Trophoblast cell (in vitro differentiated cells and primary cell): ENCODE measurements at regions not wholly inside any gene's neighbourhood (a gene's known extent, or its start where the extent isn't known, plus 50 kb on each side); places are given as distances from the start of the nearest gene placed in this dataset.
"Not testable (repeated sequence)": the region's sequence is repeated elsewhere in the genome, so short reads cannot be mapped to it uniquely, and the experiment has no call there.

Experiments
- DNase-seq, 2 donors: peaks; one replicate each; pipeline ENCODE4 v3.0.0-alpha.2; 2016
- H2AFZ ChIP-seq: 2 replicates; pipeline ENCODE4 v1.6.1; 2013; ENCODE audit warnings: low read length, moderate library complexity, mild to moderate bottlenecking; ENCODE audit not compliant: insufficient read depth, poor library complexity
- H2AK5ac ChIP-seq: 2 replicates; pipeline ENCODE4 v1.6.1; 2013; ENCODE audit warnings: mild to moderate bottlenecking, low read length
- H2BK120ac ChIP-seq: 2 replicates; pipeline ENCODE4 v1.6.1; 2013; ENCODE audit warnings: low read length, mild to moderate bottlenecking, moderate library complexity; ENCODE audit not compliant: insufficient read depth, poor library complexity
- H2BK12ac ChIP-seq: 2 replicates; pipeline ENCODE4 v1.6.1; 2013; ENCODE audit warnings: mild to moderate bottlenecking, low read length, moderate library complexity
- H2BK5ac ChIP-seq: 2 replicates; pipeline ENCODE4 v1.6.1; 2013; ENCODE audit warnings: low read length, low read depth, moderate library complexity, mild to moderate bottlenecking; ENCODE audit not compliant: poor library complexity
- H3K14ac ChIP-seq: 2 replicates; pipeline ENCODE4 v1.6.1; 2013; ENCODE audit warnings: mild to moderate bottlenecking, low read length
- H3K18ac ChIP-seq: 2 replicates; pipeline ENCODE4 v1.6.1; 2013; ENCODE audit warnings: mild to moderate bottlenecking, low read length
- H3K23ac ChIP-seq: 2 replicates; pipeline ENCODE4 v1.6.1; 2013; ENCODE audit warnings: low read length
- H3K27ac ChIP-seq: 2 replicates; pipeline ENCODE4 v1.5.1; 2013; ENCODE audit warnings: low read depth, mild to moderate bottlenecking, inconsistent platforms, low read length, moderate library complexity
- H3K27me3 ChIP-seq: 2 replicates; pipeline ENCODE4 v1.6.1; 2013; ENCODE audit warnings: inconsistent platforms, mild to moderate bottlenecking, low read length, moderate library complexity; ENCODE audit not compliant: insufficient read depth
- H3K36me3 ChIP-seq, 2 experiments: 1 replicate in 1 of 2; 2 replicates in 1 of 2; pipeline ENCODE4 v1.6.1; 2013; ENCODE audit warnings: low read length in 2 of 2, mild to moderate bottlenecking in 2 of 2, moderate library complexity in 1 of 2; ENCODE audit not compliant: insufficient read depth in 2 of 2, control insufficient read depth in 1 of 2
- H3K4ac ChIP-seq: 2 replicates; pipeline ENCODE4 v1.6.1; 2013; ENCODE audit warnings: low read depth, mild to moderate bottlenecking, low read length, moderate library complexity
- H3K4me1 ChIP-seq, 2 experiments: 1 replicate in 1 of 2; 2 replicates in 1 of 2; pipeline ENCODE4 v1.6.1; 2013; ENCODE audit warnings: low read length in 2 of 2, mild to moderate bottlenecking in 2 of 2, moderate library complexity in 1 of 2; ENCODE audit not compliant: insufficient read depth in 2 of 2, control insufficient read depth in 1 of 2
- H3K4me2 ChIP-seq: 2 replicates; pipeline ENCODE4 v1.6.1; 2013; ENCODE audit warnings: inconsistent platforms, mild to moderate bottlenecking, low read length, moderate library complexity
- H3K4me3 ChIP-seq: 2 replicates; pipeline ENCODE4 v1.5.1; 2013; ENCODE audit warnings: mild to moderate bottlenecking, low read depth, low read length, inconsistent platforms
- H3K79me1 ChIP-seq: one replicate; pipeline ENCODE4 v1.6.1; 2013; ENCODE audit warnings: low read length
- H3K79me2 ChIP-seq: 2 replicates; pipeline ENCODE4 v1.6.1; 2013; ENCODE audit warnings: low read length, mild to moderate bottlenecking; ENCODE audit not compliant: control insufficient read depth, insufficient read depth, poor library complexity
- H3K9ac ChIP-seq: 2 replicates; pipeline ENCODE4 v1.6.1; 2013; ENCODE audit warnings: mild to moderate bottlenecking, low read length
- H3K9me3 ChIP-seq: 2 replicates; pipeline ENCODE4 v1.6.1; 2013; ENCODE audit warnings: low read depth, mild to moderate bottlenecking, control low read depth, inconsistent platforms, low read length; ENCODE audit not compliant: insufficient read depth
- H4K12ac ChIP-seq: 2 replicates; pipeline ENCODE4 v1.6.1; 2013; ENCODE audit warnings: low read depth, mild to moderate bottlenecking, low read length, moderate library complexity
- H4K8ac ChIP-seq: 2 replicates; pipeline ENCODE4 v1.6.1; 2013; ENCODE audit warnings: low read depth, mild to moderate bottlenecking, low read length, moderate library complexity
- H4K91ac ChIP-seq: one replicate; pipeline ENCODE4 v1.6.1; 2013; ENCODE audit warnings: low read depth, mild to moderate bottlenecking, low read length, moderate library complexity
- WGBS: extraction: QIAGEN DNeasy Blood & Tissue Kit; methylation state at CpG from one replicate; pipeline ENCODE4 v1.1.7; 2013; ENCODE audit warnings: missing lambda C conversion rate; ENCODE audit not compliant: insufficient read length, insufficient coverage; ENCODE audit errors: extremely low coverage; 5-methylcytosine and 5-hydroxymethylcytosine counted together

- no peak overlapping the region for H3K4me2 ChIP-seq
- no peak overlapping the region for H3K23ac ChIP-seq
- no peaks in the 10 kb centered on the region for H3K27me3 ChIP-seq
- no peak overlapping the region for H4K91ac ChIP-seq
- no peak overlapping the region for H3K4me3 ChIP-seq
- WGBS = no CpG with 5 or more reads among the region's 2 CpGs
- H4K8ac ChIP-seq = no peak overlapping the region
- no peak overlapping the region for H2BK12ac ChIP-seq
- no peak overlapping the region for H3K14ac ChIP-seq
- H3K79me2 ChIP-seq = no peaks in the 10 kb centered on the region
- DNase-seq = no peak
- no peaks in the 10 kb centered on the region for H3K79me1 ChIP-seq
- no peak overlapping the region for H3K9ac ChIP-seq
- no peak overlapping the region for H2AFZ ChIP-seq
- no peak overlapping the region for H4K12ac ChIP-seq
- H2BK5ac ChIP-seq = no peak overlapping the region
- no peaks in the 10 kb centered on the region for H3K4me1 ChIP-seq
- H3K9me3 ChIP-seq = peaks cover 8% of the 10 kb centered on the region
- no peak overlapping the region for H2AK5ac ChIP-seq
- H3K27ac ChIP-seq = no peak overlapping the region
- no peak overlapping the region for H3K18ac ChIP-seq
- no peak overlapping the region for H3K4ac ChIP-seq
- no peaks in the 10 kb centered on the region for H3K36me3 ChIP-seq
- H2BK120ac ChIP-seq = no peak overlapping the region
Observed at GRCh38 chr2:64923385-64923710, 65.9 kb upstream of the SLC1A4 start.

GRCh38 chr2:64924170-64924934, 64.8 kb upstream of the SLC1A4 start:
- WGBS = no CpG with 5 or more reads among the region's 6 CpGs
- no peak overlapping the region for H3K18ac ChIP-seq
- no peak overlapping the region for H3K27ac ChIP-seq
- peaks cover 9% of the 10 kb centered on the region for H3K9me3 ChIP-seq
- no peak overlapping the region for H3K9ac ChIP-seq
- H2BK12ac ChIP-seq = no peak overlapping the region
- H3K36me3 ChIP-seq = no peaks in the 10 kb centered on the region
- no peak overlapping the region for H3K4me2 ChIP-seq
- no peak overlapping the region for H3K23ac ChIP-seq
- H2BK5ac ChIP-seq = no peak overlapping the region
- no peaks in the 10 kb centered on the region for H3K27me3 ChIP-seq
- H2BK120ac ChIP-seq = no peak overlapping the region
- DNase-seq = no peak
- no peaks in the 10 kb centered on the region for H3K79me1 ChIP-seq
- no peak overlapping the region for H2AK5ac ChIP-seq
- no peak overlapping the region for H4K8ac ChIP-seq
- H3K4ac ChIP-seq = no peak overlapping the region
- H3K79me2 ChIP-seq = no peaks in the 10 kb centered on the region
- H2AFZ ChIP-seq = no peak overlapping the region
- no peak overlapping the region for H3K4me3 ChIP-seq
- no peak overlapping the region for H4K12ac ChIP-seq
- no peaks in the 10 kb centered on the region for H3K4me1 ChIP-seq
- H3K14ac ChIP-seq = no peak overlapping the region
- no peak overlapping the region for H4K91ac ChIP-seq

- H3K36me3 ChIP-seq, H3K27ac ChIP-seq, H2BK5ac ChIP-seq, H2BK12ac ChIP-seq, H3K14ac ChIP-seq, H3K4me3 ChIP-seq, H3K18ac ChIP-seq, H3K27me3 ChIP-seq, H3K4me1 ChIP-seq, H4K91ac ChIP-seq, H3K9ac ChIP-seq, H4K12ac ChIP-seq, H4K8ac ChIP-seq, H2BK120ac ChIP-seq, DNase-seq, H2AFZ ChIP-seq, H2AK5ac ChIP-seq, H3K79me1 ChIP-seq, H3K4me2 ChIP-seq, H3K4ac ChIP-seq, H3K23ac ChIP-seq, H3K79me2 ChIP-seq, H3K9me3 ChIP-seq: not testable (repeated sequence)
- no CpG with 5 or more reads among the region's 2 CpGs for WGBS
Observed at GRCh38 chr2:64925930-64926722, 63.1 kb upstream of the SLC1A4 start.

- H3K4ac ChIP-seq = no peak overlapping the region
- H2BK120ac ChIP-seq = no peak overlapping the region
- no peaks in the 10 kb centered on the region for H3K36me3 ChIP-seq
- no peak overlapping the region for H2BK5ac ChIP-seq
- no peak overlapping the region for H4K91ac ChIP-seq
- H4K12ac ChIP-seq = no peak overlapping the region
- no peak overlapping the region for H3K4me2 ChIP-seq
- WGBS = no CpG with 5 or more reads among the region's 1 CpG
- no peaks in the 10 kb centered on the region for H3K79me1 ChIP-seq
- no peak for DNase-seq
- H4K8ac ChIP-seq = no peak overlapping the region
- no peaks in the 10 kb centered on the region for H3K27me3 ChIP-seq
- H3K79me2 ChIP-seq = no peaks in the 10 kb centered on the region
- H3K4me1 ChIP-seq = no peaks in the 10 kb centered on the region
- no peak overlapping the region for H3K4me3 ChIP-seq
- H2AK5ac ChIP-seq = no peak overlapping the region
- no peak overlapping the region for H2AFZ ChIP-seq
- no peak overlapping the region for H2BK12ac ChIP-seq
- H3K27ac ChIP-seq = no peak overlapping the region
- peaks cover 9% of the 10 kb centered on the region for H3K9me3 ChIP-seq
- H3K18ac ChIP-seq = no peak overlapping the region
- no peak overlapping the region for H3K9ac ChIP-seq
- no peak overlapping the region for H3K23ac ChIP-seq
- H3K14ac ChIP-seq = no peak overlapping the region
Observed at GRCh38 chr2:64928813-64929212, 60.4 kb upstream of the SLC1A4 start.
